CD4-positive, alpha-beta memory T cell (primary cell): ENCODE measurements at regions not wholly inside any gene's neighbourhood (a gene's known extent, or its start where the extent isn't known, plus 50 kb on each side); places are given as distances from the start of the nearest gene placed in this dataset.

Experiments used
- CTCF ChIA-PET: fragments of 350-600 bp; sonication (Branson Sonifier 250); formaldehyde crosslinking; loops from one replicate; lab custom pipeline; 2021; ENCODE audit warnings: inconsistent platforms; ENCODE audit not compliant: partially characterized antibody; lab: Charles Lee
- POLR2A ChIA-PET: fragments of 350-600 bp; sonication (Branson Sonifier 250); formaldehyde crosslinking; loops from one replicate; lab custom pipeline; 2021; ENCODE audit not compliant: partially characterized antibody; lab: Charles Lee
- DNase-seq, 5 donors: peaks; one replicate each; pipeline versions ENCODE4 v3.0.0 to v3.0.0-alpha.2; 2020 to 2022; ENCODE audit warnings: mixed read lengths in 1 of 5
- H3K27ac ChIP-seq: one replicate; pipeline ENCODE4 v1.7.0; 2013; ENCODE audit warnings: low read depth, low read length
- H3K27me3 ChIP-seq: 2 replicates; pipeline ENCODE4 v1.7.0; 2013; ENCODE audit warnings: mild to moderate bottlenecking, low read length, moderate library complexity; ENCODE audit not compliant: insufficient read depth
- H3K36me3 ChIP-seq: 2 replicates; pipeline ENCODE4 v1.7.0; 2013; ENCODE audit warnings: mild to moderate bottlenecking, low read length, moderate library complexity; ENCODE audit not compliant: insufficient read depth
- H3K4me1 ChIP-seq: 2 replicates; pipeline ENCODE4 v1.7.0; 2013; ENCODE audit warnings: mild to moderate bottlenecking, low read length, moderate library complexity; ENCODE audit not compliant: insufficient read depth
- H3K4me3 ChIP-seq, 2 donors: one replicate each; pipeline ENCODE4 v1.7.0; 2013; ENCODE audit warnings: low read length in 2 of 2, mild to moderate bottlenecking in 1 of 2
- H3K9me3 ChIP-seq, 2 donors: one replicate each; pipeline ENCODE4 v1.7.0; 2013; ENCODE audit warnings: low read length in 2 of 2, control low read depth in 1 of 2; ENCODE audit not compliant: control insufficient read depth in 1 of 2
- H3K27ac Mint-ChIP-seq, 7 donors: one replicate each; pipeline ENCODE4 v1.8.0; 2020 to 2021; ENCODE audit warnings: mixed read lengths in 7 of 7, mild to moderate bottlenecking in 6 of 7, inconsistent platforms in 3 of 7, moderate library complexity in 3 of 7
- H3K27me3 Mint-ChIP-seq, 2 donors: one replicate each; pipeline ENCODE4 v1.8.0; 2020 to 2021; ENCODE audit warnings: mixed read lengths in 2 of 2
- H3K36me3 Mint-ChIP-seq, 2 donors: one replicate each; pipeline ENCODE4 v1.8.0; 2020 to 2021; ENCODE audit warnings: mixed read lengths in 2 of 2, inconsistent platforms in 1 of 2, mild to moderate bottlenecking in 1 of 2
- H3K4me1 Mint-ChIP-seq, 4 donors: one replicate each; pipeline ENCODE4 v1.8.0; 2020 to 2021; ENCODE audit warnings: mixed read lengths in 4 of 4, mild to moderate bottlenecking in 1 of 4
- H3K4me3 Mint-ChIP-seq, 8 donors: one replicate each; pipeline ENCODE4 v1.8.0; 2020 to 2021; ENCODE audit warnings: mixed read lengths in 8 of 8, mild to moderate bottlenecking in 7 of 8, moderate library complexity in 6 of 8, inconsistent platforms in 3 of 8
- H3K9me3 Mint-ChIP-seq, 8 donors: one replicate each; pipeline ENCODE4 v1.8.0; 2020 to 2021; ENCODE audit warnings: mixed read lengths in 8 of 8, mild to moderate bottlenecking in 5 of 8, inconsistent platforms in 3 of 8, moderate library complexity in 1 of 8
- intact Hi-C: fragments of 100-400 bp; cut with micrococcal nuclease; formaldehyde crosslinking; loops from one replicate; pipeline ENCODE4 v1.15.1; 2023

- Histone ChIP-seq H3K9me3 (no peaks in the 10 kb centered on the region), H3K27me3 (peaks cover 2% of the 10 kb centered on the region), H3K27ac (no peak overlapping the region), H3K4me3 (no peak overlapping the region), H3K36me3 (no peaks in the 10 kb centered on the region), H3K4me1 (no peaks in the 10 kb centered on the region)
- intact Hi-C loops: no loop called here
- peaks cover 0 to 7% (median 1%) of the 10 kb centered on the region in 8 donors for H3K9me3 Mint-ChIP-seq
- DNase-seq: no peak
- no peaks in the 10 kb centered on the region for H3K36me3 Mint-ChIP-seq
- peaks cover 13% of the 10 kb centered on the region in 2 donors for H3K27me3 Mint-ChIP-seq
- POLR2A ChIA-PET: no interaction called here
- H3K27ac Mint-ChIP-seq: no peak overlapping the region
- CTCF ChIA-PET: no interaction called here
- H3K4me3 Mint-ChIP-seq: no peak overlapping the region
- H3K4me1 Mint-ChIP-seq: no peaks in the 10 kb centered on the region
Measured at GRCh38 chr12:43636725-43637463, 84.9 kb upstream of the ADAMTS20 start.

GRCh38 chr12:43621262-43621661, 69.3 kb upstream of the ADAMTS20 start:
- Histone ChIP-seq H3K27ac (no peak overlapping the region), H3K27me3 (no peaks in the 10 kb centered on the region), H3K9me3 (no peaks in the 10 kb centered on the region), H3K4me1 (no peaks in the 10 kb centered on the region), H3K36me3 (no peaks in the 10 kb centered on the region), H3K4me3 (no peak overlapping the region)
- Mint-ChIP-seq H3K4me3 (no peak overlapping the region), H3K27ac (no peak overlapping the region), H3K36me3 (no peaks in the 10 kb centered on the region), H3K9me3 (peaks cover 0 to 10% (median 2%) of the 10 kb centered on the region in 8 donors), H3K27me3 (peaks cover 0 to 2% of the 10 kb centered on the region in 2 donors), H3K4me1 (no peaks in the 10 kb centered on the region)
- POLR2A ChIA-PET: no interaction called here
- CTCF ChIA-PET: no interaction called here
- intact Hi-C loops: no loop called here
- no peak for DNase-seq

- intact Hi-C loops: no loop called here
- H3K27me3 ChIP-seq: no peaks in the 10 kb centered on the region
- DNase-seq: no peak
- H3K9me3 Mint-ChIP-seq: peaks cover 0 to 5% (median 0%) of the 10 kb centered on the region in 8 donors
- no peak overlapping the region for H3K27ac ChIP-seq
- ChIA-PET CTCF (interaction anchor here (1.5 kb wide), 1 partner anchor 13 kb away, joined by 4 read pairs; no protein-coding TSS in a partner anchor), POLR2A (no interaction called here)
- no peaks in the 10 kb centered on the region for H3K4me1 Mint-ChIP-seq
- no peak overlapping the region for H3K4me3 ChIP-seq
- no peak overlapping the region for H3K27ac Mint-ChIP-seq
- no peaks in the 10 kb centered on the region for H3K4me1 ChIP-seq
- H3K36me3 ChIP-seq: no peaks in the 10 kb centered on the region
- H3K9me3 ChIP-seq: no peaks in the 10 kb centered on the region
- peaks cover 0 to 5% of the 10 kb centered on the region in 2 donors for H3K27me3 Mint-ChIP-seq
- H3K4me3 Mint-ChIP-seq: no peak overlapping the region
- no peaks in the 10 kb centered on the region for H3K36me3 Mint-ChIP-seq
Measured at GRCh38 chr12:43602738-43603137, 50.7 kb upstream of the ADAMTS20 start.
